GM21515 (cell line): ENCODE measurements at regions not wholly inside any gene's neighbourhood (a gene's known extent, or its start where the extent isn't known, plus 50 kb on each side); places are given as distances from the start of the nearest gene placed in this dataset.
A peak's percentile ranks its signal among the peaks of the same experiment; 100 is the strongest.

ENCODE experiments used
- ATAC-seq: cut with Tn5 transposase; IDR thresholded peaks from one replicate; pipeline ENCODE4 v1.9.1; 2021; ENCODE audit not compliant: unreplicated experiment

GRCh38 chr20:17858450-17859001 is 110.1 kb downstream of the SNX5 start:
- no peak for ATAC-seq

- no peak for ATAC-seq
Measured at GRCh38 chr20:17857639-17858449, 110.8 kb downstream of the SNX5 start.

GRCh38 chr20:17856837-17857605 is 111.6 kb downstream of the SNX5 start:
- no peak for ATAC-seq

GRCh38 chr20:17856024-17856564 is 112.5 kb downstream of the SNX5 start:
- ATAC-seq = peak; percentile 81

GRCh38 chr20:17854307-17854903 is 114.2 kb downstream of the SNX5 start:
- ATAC-seq = no peak

- ATAC-seq = no peak
Measured at GRCh38 chr20:17852323-17852722, 116.3 kb downstream of the SNX5 start.

GRCh38 chr20:17850684-17851026 is 117.9 kb downstream of the SNX5 start:
- ATAC-seq = no peak

GRCh38 chr20:17849901-17850683 is 118.5 kb downstream of the SNX5 start:
- no peak for ATAC-seq

- no peak for ATAC-seq
Measured at GRCh38 chr20:17849138-17849900, 119.3 kb downstream of the SNX5 start.

- peak; percentile 52 for ATAC-seq
Measured at GRCh38 chr20:17848249-17849048, 120.1 kb downstream of the SNX5 start.

GRCh38 chr20:17845701-17846475 is 122.7 kb downstream of the SNX5 start:
- no peak for ATAC-seq

GRCh38 chr20:17844549-17845298 is 123.9 kb downstream of the SNX5 start:
- ATAC-seq = no peak

GRCh38 chr20:17844133-17844429 is 124.5 kb downstream of the SNX5 start:
- no peak for ATAC-seq

GRCh38 chr20:17843246-17844132 is 125.1 kb downstream of the SNX5 start:
- ATAC-seq = peak; percentile 49

GRCh38 chr20:17841751-17842215 is 126.8 kb downstream of the SNX5 start:
- ATAC-seq = no peak

GRCh38 chr20:17840423-17840822 is 128.2 kb downstream of the SNX5 start:
- no peak for ATAC-seq

- ATAC-seq = no peak
Measured at GRCh38 chr20:17838921-17839320, 129.7 kb downstream of the SNX5 start.
